ENCODE measurements at regions not wholly inside any gene's neighbourhood (a gene's known extent, or its start where the extent isn't known, plus 50 kb on each side); places are given as distances from the start of the nearest gene placed in this dataset.
"Not testable (repeated sequence)": the region's sequence is repeated elsewhere in the genome, so short reads cannot be mapped to it uniquely, and the experiment has no call there.

DNA sequence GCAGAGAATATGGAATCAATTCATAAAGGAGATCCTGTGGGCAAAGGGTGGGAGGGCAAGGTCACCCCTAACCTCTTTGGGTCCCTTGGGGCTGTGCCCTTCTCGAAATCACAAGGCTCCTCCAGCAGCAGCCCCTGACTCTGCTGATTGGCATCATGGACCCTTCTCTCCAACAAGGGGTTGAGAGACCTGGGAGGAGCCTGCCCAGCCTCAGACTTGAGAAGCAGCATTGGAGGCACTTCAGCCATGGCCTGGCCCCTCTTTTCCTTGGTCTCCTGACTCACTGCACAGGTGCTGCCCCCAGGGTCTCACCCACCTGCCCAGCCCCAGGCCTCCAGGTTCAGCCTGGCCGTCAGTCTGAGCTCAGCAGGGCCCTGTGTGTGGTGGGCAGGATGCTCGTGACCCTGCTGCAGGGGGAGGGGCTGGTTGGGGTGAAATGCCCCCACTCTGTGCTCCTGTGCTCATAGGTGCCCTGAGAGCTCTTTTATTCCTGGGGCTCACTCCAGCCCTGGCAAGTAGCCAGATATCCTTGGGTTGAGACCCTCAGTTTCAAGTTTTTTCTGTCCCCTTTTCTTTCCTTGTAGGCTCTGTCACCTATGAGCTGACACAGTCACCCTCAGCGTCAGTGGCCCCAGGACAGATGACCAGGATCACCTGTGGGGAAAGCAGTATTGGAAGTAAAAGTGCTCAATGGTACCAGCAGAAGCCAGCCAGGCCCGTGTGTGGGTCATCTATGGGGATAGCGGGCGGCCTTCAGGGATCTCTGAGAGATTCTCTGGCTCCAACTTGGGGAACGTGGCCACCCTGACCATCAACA, 110.8 kb downstream of the GGTLC2 start:
- H3K9me3 ChIP-seq, result no peaks in the 10 kb centered on the region
- DNase-seq, result no peak
- TF ChIP-seq, protein P1, sequence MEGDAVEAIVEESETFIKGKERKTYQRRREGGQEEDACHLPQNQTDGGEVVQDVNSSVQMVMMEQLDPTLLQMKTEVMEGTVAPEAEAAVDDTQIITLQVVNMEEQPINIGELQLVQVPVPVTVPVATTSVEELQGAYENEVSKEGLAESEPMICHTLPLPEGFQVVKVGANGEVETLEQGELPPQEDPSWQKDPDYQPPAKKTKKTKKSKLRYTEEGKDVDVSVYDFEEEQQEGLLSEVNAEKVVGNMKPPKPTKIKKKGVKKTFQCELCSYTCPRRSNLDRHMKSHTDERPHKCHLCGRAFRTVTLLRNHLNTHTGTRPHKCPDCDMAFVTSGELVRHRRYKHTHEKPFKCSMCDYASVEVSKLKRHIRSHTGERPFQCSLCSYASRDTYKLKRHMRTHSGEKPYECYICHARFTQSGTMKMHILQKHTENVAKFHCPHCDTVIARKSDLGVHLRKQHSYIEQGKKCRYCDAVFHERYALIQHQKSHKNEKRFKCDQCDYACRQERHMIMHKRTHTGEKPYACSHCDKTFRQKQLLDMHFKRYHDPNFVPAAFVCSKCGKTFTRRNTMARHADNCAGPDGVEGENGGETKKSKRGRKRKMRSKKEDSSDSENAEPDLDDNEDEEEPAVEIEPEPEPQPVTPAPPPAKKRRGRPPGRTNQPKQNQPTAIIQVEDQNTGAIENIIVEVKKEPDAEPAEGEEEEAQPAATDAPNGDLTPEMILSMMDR (IDR thresholded peaks at IDR 0.05; ENCODE audit: low read depth, low read length), result no peak
- H3K27me3 ChIP-seq, result no peaks in the 10 kb centered on the region
- no peaks in the 10 kb centered on the region for H3K4me1 ChIP-seq
- H3K36me3 ChIP-seq, result no peaks in the 10 kb centered on the region
- H3K4me3 ChIP-seq (ENCODE audit: low read depth, low read length), result no peak overlapping the region

GRCh38 chr22:22755778-22756100, 111.3 kb downstream of the GGTLC2 start:
- Histone ChIP-seq H3K9me3 (no peaks in the 10 kb centered on the region), H3K36me3 (no peaks in the 10 kb centered on the region), H3K4me1 (no peaks in the 10 kb centered on the region), H3K27me3 (no peaks in the 10 kb centered on the region), H3K4me3 (ENCODE audit: low read depth, low read length) (no peak overlapping the region)
- TF ChIP-seq, protein P1 (IDR thresholded peaks at IDR 0.05; ENCODE audit: low read depth, low read length), result no peak
- DNase-seq, result no peak

DNA sequence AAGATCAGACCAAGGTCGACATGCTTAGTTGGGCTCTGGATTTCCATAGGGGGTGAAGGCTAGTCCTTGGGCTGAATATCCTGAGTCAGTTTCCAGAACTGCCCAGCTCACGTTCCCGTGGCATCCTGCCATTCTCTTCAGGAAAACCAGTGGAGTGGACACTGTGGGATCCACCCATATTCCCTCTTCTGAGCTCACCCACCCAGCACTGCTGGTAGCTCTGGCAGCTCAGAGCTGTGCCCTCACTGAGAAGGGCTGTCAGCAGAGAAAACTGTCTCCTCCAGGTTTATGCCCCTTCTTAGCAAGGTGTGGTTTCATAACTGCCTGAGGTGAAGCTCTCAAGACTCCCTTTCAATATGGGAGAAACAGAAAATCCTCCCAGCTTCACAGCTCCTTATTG, 111.7 kb downstream of the GGTLC2 start:
- no peak for DNase-seq
- Histone ChIP-seq H3K27me3 (no peaks in the 10 kb centered on the region), H3K36me3 (no peaks in the 10 kb centered on the region), H3K9me3 (no peaks in the 10 kb centered on the region), H3K4me1 (no peaks in the 10 kb centered on the region), H3K4me3 (ENCODE audit: low read depth, low read length) (no peak overlapping the region)
- TF ChIP-seq, protein P1 (IDR thresholded peaks at IDR 0.05; ENCODE audit: low read depth, low read length), result no peak

DNA sequence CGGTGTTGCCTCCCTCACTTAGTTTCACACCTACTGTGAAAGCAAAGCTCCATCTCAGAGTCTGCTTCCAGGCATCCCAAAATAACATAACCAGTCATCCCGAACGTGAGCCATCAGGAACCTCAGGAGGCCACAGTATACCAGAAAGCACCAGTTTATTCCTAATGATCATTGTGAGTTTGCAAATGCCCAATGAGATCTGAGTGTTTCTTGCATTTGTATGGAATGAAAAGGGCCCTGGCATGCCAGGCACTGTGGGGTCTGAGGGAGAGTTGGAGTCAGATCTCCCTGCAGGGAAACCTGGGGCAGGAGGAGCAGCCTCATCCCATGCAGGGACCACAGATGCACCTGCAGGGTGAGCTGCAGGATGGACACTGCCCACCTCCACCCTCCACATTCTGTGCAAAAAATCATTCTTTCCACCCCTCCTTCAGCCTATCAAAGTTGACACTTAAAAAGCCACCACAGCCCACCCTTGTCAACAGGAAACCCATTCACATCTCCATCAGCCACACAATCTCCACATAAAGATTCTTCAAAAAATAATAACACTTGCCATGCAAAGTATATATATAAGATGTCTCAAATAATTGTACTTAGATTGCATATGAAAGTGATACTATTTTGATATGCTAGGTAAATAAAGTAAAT, 112.3 kb downstream of the GGTLC2 start:
- H3K9me3 ChIP-seq; H3K27me3 ChIP-seq; H3K36me3 ChIP-seq; H3K4me3 ChIP-seq (ENCODE audit: low read depth, low read length); DNase-seq; H3K4me1 ChIP-seq: not testable (repeated sequence)

DNA sequence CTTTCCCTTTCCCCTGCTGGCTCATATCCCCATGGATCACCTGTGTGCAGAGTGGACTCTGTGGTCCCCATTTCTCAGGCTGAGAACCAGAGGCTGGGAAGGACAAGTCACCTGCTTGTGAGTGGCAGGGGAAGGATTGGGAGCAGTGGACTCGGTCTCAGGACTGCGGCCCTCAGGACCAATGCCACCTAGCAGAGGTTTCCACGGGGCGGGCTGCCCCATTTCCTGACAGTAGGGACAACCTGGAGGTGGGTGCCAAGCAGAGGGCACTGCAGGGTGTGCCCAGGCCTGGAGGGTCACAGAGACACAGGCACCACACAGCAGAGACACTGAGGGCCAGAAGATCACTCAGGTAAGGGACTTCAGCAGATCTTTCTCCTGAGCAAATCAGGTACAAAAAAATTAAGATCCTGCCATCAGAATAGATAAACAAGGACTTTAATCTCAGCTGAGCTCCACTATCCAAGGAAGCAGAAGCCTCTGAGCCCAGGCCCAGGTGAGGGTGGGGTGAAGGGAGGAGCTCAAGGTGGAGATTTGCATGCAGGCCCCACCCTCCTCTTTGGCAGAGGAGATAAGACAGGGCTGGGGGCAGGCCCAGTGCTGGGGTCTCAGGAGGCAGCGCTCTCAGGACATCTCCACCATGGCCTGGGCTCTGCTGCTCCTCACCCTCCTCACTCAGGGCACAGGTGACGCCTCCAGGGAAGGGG, 113.8 kb downstream of the GGTLC2 start:
- not testable (repeated sequence) for DNase-seq; H3K4me3 ChIP-seq (ENCODE audit: low read depth, low read length); H3K27me3 ChIP-seq; H3K36me3 ChIP-seq; H3K9me3 ChIP-seq; H3K4me1 ChIP-seq

- H3K4me3 ChIP-seq (ENCODE audit: low read depth, low read length), result no peak overlapping the region
- no peak for DNase-seq
- no peaks in the 10 kb centered on the region for H3K27me3 ChIP-seq
- H3K9me3 ChIP-seq, result no peaks in the 10 kb centered on the region
- no peaks in the 10 kb centered on the region for H3K4me1 ChIP-seq
- H3K36me3 ChIP-seq, result no peaks in the 10 kb centered on the region
- TF ChIP-seq, protein P1 (IDR thresholded peaks at IDR 0.05; ENCODE audit: low read depth, low read length), result no peak
These were observed 115.0 kb downstream of the GGTLC2 start for GRCh38 chr22:22759371-22759770.
